HG03460 (cell line): ENCODE measurements at regions not wholly inside any gene's neighbourhood (a gene's known extent, or its start where the extent isn't known, plus 50 kb on each side); places are given as distances from the start of the nearest gene placed in this dataset.
"Not testable (repeated sequence)": the region's sequence is repeated elsewhere in the genome, so short reads cannot be mapped to it uniquely, and the experiment has no call there.

Experiments used
- ATAC-seq: cut with Tn5 transposase; IDR thresholded peaks from one replicate; pipeline ENCODE4 v1.9.1; 2021; ENCODE audit not compliant: unreplicated experiment

GRCh38 chr13:87153371-87153770, 517.8 kb upstream of the SLITRK5 start:
- ATAC-seq = no peak

GRCh38 chr13:87166348-87166747, 504.8 kb upstream of the SLITRK5 start:
- no peak for ATAC-seq

GRCh38 chr13:87168390-87168789, 502.8 kb upstream of the SLITRK5 start:
- ATAC-seq = no peak

- ATAC-seq = no peak
Measured at GRCh38 chr13:87169337-87169736, 501.8 kb upstream of the SLITRK5 start.

GRCh38 chr13:87172166-87172835, 498.9 kb upstream of the SLITRK5 start:
- no peak for ATAC-seq

- ATAC-seq = not testable (repeated sequence)
Measured at GRCh38 chr13:87185138-87185537, 486.0 kb upstream of the SLITRK5 start.

- ATAC-seq = not testable (repeated sequence)
Measured at GRCh38 chr13:87186647-87187046, 484.5 kb upstream of the SLITRK5 start.

- not testable (repeated sequence) for ATAC-seq
Measured at GRCh38 chr13:87191485-87191884, 479.7 kb upstream of the SLITRK5 start.

GRCh38 chr13:87198371-87198770, 472.8 kb upstream of the SLITRK5 start:
- ATAC-seq = no peak

GRCh38 chr13:87206708-87207107, 464.5 kb upstream of the SLITRK5 start:
- no peak for ATAC-seq

GRCh38 chr13:87207280-87208003, 463.7 kb upstream of the SLITRK5 start:
- no peak for ATAC-seq

GRCh38 chr13:87208636-87209035, 462.5 kb upstream of the SLITRK5 start:
- no peak for ATAC-seq

- no peak for ATAC-seq
Measured at GRCh38 chr13:87234981-87235380, 436.2 kb upstream of the SLITRK5 start.

- ATAC-seq = no peak
Measured at GRCh38 chr13:87235621-87236020, 435.6 kb upstream of the SLITRK5 start.

- ATAC-seq = no peak
Measured at GRCh38 chr13:87244256-87244890, 426.8 kb upstream of the SLITRK5 start.

- ATAC-seq = not testable (repeated sequence)
Measured at GRCh38 chr13:87249847-87250246, 421.3 kb upstream of the SLITRK5 start.

GRCh38 chr13:87255394-87255793, 415.8 kb upstream of the SLITRK5 start:
- no peak for ATAC-seq

- ATAC-seq = no peak
Measured at GRCh38 chr13:87259479-87260083, 411.6 kb upstream of the SLITRK5 start.

- ATAC-seq = no peak
Measured at GRCh38 chr13:87274209-87274819, 396.9 kb upstream of the SLITRK5 start.

- no peak for ATAC-seq
Measured at GRCh38 chr13:87280139-87280538, 391.0 kb upstream of the SLITRK5 start.

- ATAC-seq = no peak
Measured at GRCh38 chr13:87287721-87288120, 383.4 kb upstream of the SLITRK5 start.
